ENCODE measurements at regions not wholly inside any gene's neighbourhood (a gene's known extent, or its start where the extent isn't known, plus 50 kb on each side); places are given as distances from the start of the nearest gene placed in this dataset.

DNA sequence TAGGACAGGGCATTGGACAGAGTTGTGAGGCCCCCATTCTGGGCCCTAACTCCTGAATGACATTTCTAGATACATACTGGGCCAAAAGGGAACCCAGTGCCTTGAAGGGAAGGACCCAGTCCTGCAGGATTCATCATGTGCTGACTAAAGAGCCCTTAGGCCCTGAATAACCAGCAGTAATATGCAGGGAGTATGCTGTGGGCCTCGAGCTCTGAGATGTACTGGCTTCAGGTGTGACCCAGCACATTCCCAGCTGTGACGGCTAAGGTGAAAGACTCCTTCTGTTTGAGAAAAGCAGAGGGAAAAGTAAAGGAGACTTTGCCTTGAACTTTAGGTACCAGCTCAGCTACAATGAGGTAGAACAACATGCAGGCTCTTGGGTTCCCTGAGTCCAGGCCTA is 138.2 kb upstream of the HUWE1 start:
- H3K14ac ChIP-seq (ENCODE audit: insufficient read length) = no peak overlapping the region
- DNase-seq (ENCODE audit: low read depth in 1 of 2, low spot score in 2 of 2) (no peak), FAIRE-seq (no peak)
- H2BK20ac ChIP-seq (ENCODE audit: low read length) = no peak overlapping the region
- no peak overlapping the region for H3K4me2 ChIP-seq (ENCODE audit: insufficient read depth in 1 of 2, low read depth in 2 of 2, low read length in 2 of 2)
- no peaks in the 10 kb centered on the region for H3K4me1 ChIP-seq (replicated peaks in 1 of 4; ENCODE audit: control insufficient read depth in 3 of 4, insufficient read depth in 4 of 4, low read length in 3 of 4)
- WGBS, 2 experiments (ENCODE audit: extremely low coverage in 1 of 2, insufficient coverage in 1 of 2, insufficient read length in 1 of 2, insufficient replicate concordance in 2 of 2, low coverage in 1 of 2, low lambda C conversion rate in 2 of 2, missing lambda C conversion rate in 1 of 2) = 93% methylated on average over 2 of the region's 2 CpGs; no CpG with 5 or more reads in 1 of the 2 experiments
- H4K8ac ChIP-seq (ENCODE audit: extremely low read depth, insufficient read depth, low read length) = no peak overlapping the region
- H3K23me2 ChIP-seq (ENCODE audit: low read depth, low read length) = no peaks in the 10 kb centered on the region
- H4K91ac ChIP-seq (replicated peaks; ENCODE audit: insufficient read length, low read length) = no peak overlapping the region
- ChIA-PET CTCF (ENCODE audit: partially characterized antibody) (no interaction called here), POLR2A (ENCODE audit: partially characterized antibody) (no interaction called here)
- no peak overlapping the region for H3K27ac ChIP-seq (ENCODE audit: low read depth, low read length)
- no peak overlapping the region for H2AK5ac ChIP-seq (ENCODE audit: low read depth, low read length)
- H3K4ac ChIP-seq (replicated peaks; ENCODE audit: insufficient read length, low read depth, low read length) = no peak overlapping the region
- no peak overlapping the region for H2AFZ ChIP-seq (ENCODE audit: low read length)
- no peak overlapping the region for H3K18ac ChIP-seq (ENCODE audit: extremely low read depth, low read length)
- no peaks in the 10 kb centered on the region for H3K9me3 ChIP-seq (ENCODE audit: insufficient read depth in 2 of 2, low read depth in 1 of 2, low read length in 1 of 2)
- H2BK15ac ChIP-seq (ENCODE audit: low read length) = no peak overlapping the region
- H3K79me1 ChIP-seq (ENCODE audit: low read depth, low read length) = no peaks in the 10 kb centered on the region
- no peak overlapping the region for H4K5ac ChIP-seq (ENCODE audit: insufficient read length, low read depth, low read length)
- no peaks in the 10 kb centered on the region for H3K27me3 ChIP-seq (replicated peaks in 1 of 4; ENCODE audit: control insufficient read depth in 3 of 4, extremely low read depth in 1 of 4, insufficient read depth in 3 of 4, low read length in 3 of 4)
- H2BK120ac ChIP-seq (replicated peaks; ENCODE audit: low read depth, low read length) = no peak overlapping the region
- no peak overlapping the region for H3K4me3 ChIP-seq (ENCODE audit: extremely low read depth in 1 of 4, insufficient read depth in 2 of 4, low read depth in 3 of 4, low read length in 4 of 4)
- no peaks in the 10 kb centered on the region for H4K20me1 ChIP-seq (replicated peaks in 1 of 2; ENCODE audit: control insufficient read depth in 1 of 2, insufficient read depth in 2 of 2, low read length in 2 of 2)
- no peak overlapping the region for H3K56ac ChIP-seq (replicated peaks; ENCODE audit: insufficient read length, low read depth, low read length)
- no peak overlapping the region for H2BK12ac ChIP-seq (ENCODE audit: low read depth, low read length)
- no peak overlapping the region for H3K23ac ChIP-seq (ENCODE audit: insufficient read length)
- no peaks in the 10 kb centered on the region for H3K79me2 ChIP-seq (ENCODE audit: control insufficient read depth in 1 of 2, insufficient read depth in 2 of 2, low read length in 2 of 2)
- no peaks in the 10 kb centered on the region for H3K36me3 ChIP-seq (ENCODE audit: control insufficient read depth in 2 of 4, insufficient read depth in 4 of 4, low read length in 3 of 4)
- H2BK5ac ChIP-seq (ENCODE audit: low read depth, low read length) = no peak overlapping the region
- H3K9ac ChIP-seq (replicated peaks in 1 of 4; ENCODE audit: extremely low read depth in 1 of 4, low read depth in 3 of 4, low read length in 3 of 4) = no peak overlapping the region
- TF ChIP-seq GTF2F1 (IDR thresholded peaks at IDR 0.05; ENCODE audit: borderline replicate concordance, low read depth, low read length) (no peak), CTBP2 (IDR thresholded peaks at IDR 0.05; ENCODE audit: borderline replicate concordance, insufficient read depth, insufficient read length, low read length) (no peak), TAF7 (optimal IDR thresholded peaks at IDR 0.05; ENCODE audit: borderline replicate concordance, low read depth, low read length) (no peak), SRF (IDR thresholded peaks at IDR 0.05; ENCODE audit: low read depth, low read length) (no peak), POU5F1 (IDR thresholded peaks at IDR 0.05; ENCODE audit: low read depth, low read length) (no peak), SP4 (IDR thresholded peaks at IDR 0.05; ENCODE audit: low read length) (no peak), ASH2L (IDR thresholded peaks at IDR 0.05; ENCODE audit: low read length) (no peak), RFX5 (IDR thresholded peaks at IDR 0.05; ENCODE audit: borderline replicate concordance, low read depth, low read length) (no peak), CBX8 (IDR thresholded peaks at IDR 0.05; ENCODE audit: borderline replicate concordance, low read depth, low read length) (no peak), NRF1 (IDR thresholded peaks at IDR 0.05; ENCODE audit: low read depth, low read length) (no peak), JUND (IDR thresholded peaks at IDR 0.05; ENCODE audit: low read length) (no peak), POLR2A (IDR thresholded peaks at IDR 0.05; ENCODE audit: control extremely low read depth in 1 of 2, low read depth in 2 of 2, low read length in 2 of 2) (no peak), JUN (IDR thresholded peaks at IDR 0.05; ENCODE audit: low read depth, low read length) (no peak), YY1 (IDR thresholded peaks at IDR 0.05; ENCODE audit: low read depth, low read length) (no peak), ZNF274 (IDR thresholded peaks at IDR 0.05; ENCODE audit: borderline replicate concordance, extremely low read depth, low read length) (no peak)

All from H1 (cell line).